Umbilical cord (tissue), 1 donor: ENCODE measurements at regions not wholly inside any gene's neighbourhood (a gene's known extent, or its start where the extent isn't known, plus 50 kb on each side); places are given as distances from the start of the nearest gene placed in this dataset.
"Not testable (repeated sequence)": the region's sequence is repeated elsewhere in the genome, so short reads cannot be mapped to it uniquely, and the experiment has no call there.

Experiments
- DNase-seq: peaks from one replicate; pipeline ENCODE4 v3.0.0-alpha.2; 2015; ENCODE audit warnings: low spot score

DNA sequence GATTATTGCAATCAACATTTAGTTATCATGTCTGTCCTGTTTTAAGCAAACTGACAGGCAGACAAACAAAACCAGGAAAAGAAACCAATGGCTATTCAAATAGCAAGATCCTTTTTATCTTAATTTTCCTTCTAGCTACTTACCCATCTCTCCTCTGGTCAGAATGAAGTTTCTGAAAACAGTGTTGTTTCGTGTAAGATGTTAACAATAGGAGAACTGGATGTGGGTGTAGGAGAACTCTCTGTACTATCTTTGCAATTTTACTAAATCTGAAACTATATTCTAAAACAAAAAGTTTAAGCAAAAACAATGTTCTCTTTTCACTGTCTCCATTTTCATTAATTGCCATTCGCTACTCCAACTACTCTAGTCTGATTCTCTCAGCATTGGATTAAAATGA is 726.4 kb downstream of the ZNF385D start:
- no peak for DNase-seq

DNA sequence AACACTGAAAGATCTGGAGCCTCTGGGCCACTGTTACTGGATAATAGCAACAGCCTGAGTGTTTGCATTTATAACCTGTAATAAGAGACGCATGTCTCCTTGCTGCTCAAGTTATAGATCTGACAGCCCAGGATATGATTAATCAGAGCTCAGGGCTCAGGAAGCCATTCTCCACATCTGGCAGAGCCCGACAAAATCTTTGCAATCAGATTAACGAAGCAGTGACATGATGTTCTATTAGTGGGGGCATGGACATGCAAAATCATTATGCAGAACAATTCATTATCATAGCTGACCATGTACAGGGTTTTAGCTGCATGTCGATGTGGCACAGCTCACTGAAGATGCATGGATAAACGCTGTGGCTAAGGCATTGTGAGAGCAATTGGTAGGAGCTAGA is 730.3 kb downstream of the ZNF385D start:
- DNase-seq: no peak

DNA sequence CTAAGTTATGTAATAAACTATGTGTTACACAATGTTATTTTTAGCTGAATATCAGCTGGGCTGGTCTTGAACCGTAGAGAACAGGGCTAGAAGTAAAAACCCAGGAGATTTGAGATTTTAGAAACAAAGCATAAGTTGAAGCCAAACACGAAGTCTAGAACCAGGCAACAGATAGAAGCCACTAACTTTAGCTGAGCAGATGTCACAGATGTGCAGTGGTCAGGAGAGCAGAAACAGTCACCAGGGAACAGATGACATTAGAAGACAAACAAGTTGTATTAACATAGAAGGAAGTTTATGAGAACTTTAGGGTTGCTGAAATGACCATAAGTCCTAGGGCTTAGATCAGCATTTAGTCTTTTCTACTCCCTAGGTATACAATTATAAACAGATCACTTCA is 731.0 kb downstream of the ZNF385D start:
- DNase-seq: no peak

DNA sequence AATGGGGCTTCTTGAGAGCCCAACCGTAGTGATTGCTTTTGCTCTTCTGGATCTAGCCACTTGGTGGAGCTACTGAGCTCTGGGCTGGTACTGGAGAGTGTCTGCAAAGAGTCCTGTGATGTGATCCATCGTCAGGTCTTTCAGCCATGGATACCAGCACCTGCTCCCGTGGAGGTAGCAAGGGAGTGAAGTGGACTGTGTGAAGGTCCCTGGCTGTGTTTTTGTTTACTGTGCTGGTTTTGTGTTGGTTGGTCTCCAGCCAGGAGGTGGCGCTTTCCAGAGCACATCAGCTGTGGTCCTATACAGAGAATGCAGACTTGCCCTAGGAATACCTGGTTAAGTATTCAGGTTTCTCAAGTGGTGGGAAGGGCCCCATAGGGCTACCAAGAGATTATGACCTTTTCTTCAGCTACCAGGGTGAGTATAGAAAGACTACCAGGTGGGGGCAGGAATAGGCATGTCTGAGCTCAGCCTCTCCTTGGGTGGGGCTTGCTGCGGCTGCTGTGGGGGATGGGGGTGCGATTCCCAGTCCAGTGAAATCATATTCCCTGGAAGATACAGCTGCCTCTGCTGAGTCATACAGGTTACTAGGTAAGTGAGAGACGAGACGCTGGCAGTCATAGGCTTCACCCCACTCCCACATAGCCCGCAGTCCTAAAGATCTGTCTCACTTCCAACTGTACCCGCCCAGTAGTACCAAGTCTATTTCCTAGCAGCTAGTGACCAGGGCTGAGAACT is 733.7 kb downstream of the ZNF385D start:
- DNase-seq: no peak

DNA sequence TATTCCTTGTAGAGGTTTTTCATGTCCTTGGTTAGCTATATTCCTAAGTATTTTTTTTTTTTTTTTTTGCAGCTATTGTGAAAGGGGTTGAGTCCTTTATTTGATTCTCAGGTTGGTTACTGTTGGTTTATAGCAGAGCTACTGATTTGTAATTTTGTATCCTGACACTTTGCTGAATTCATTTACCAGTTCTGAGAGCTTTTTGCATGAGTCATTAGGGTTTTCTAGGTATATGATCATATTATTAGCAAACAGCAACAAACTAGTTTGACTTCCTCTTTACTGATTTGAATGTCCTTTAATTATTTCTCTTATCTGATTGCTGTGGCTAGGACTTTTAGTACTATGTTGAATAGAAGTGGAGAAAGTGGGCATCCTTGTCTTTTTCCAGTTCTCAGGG is 737.4 kb downstream of the ZNF385D start:
- no peak for DNase-seq

DNA sequence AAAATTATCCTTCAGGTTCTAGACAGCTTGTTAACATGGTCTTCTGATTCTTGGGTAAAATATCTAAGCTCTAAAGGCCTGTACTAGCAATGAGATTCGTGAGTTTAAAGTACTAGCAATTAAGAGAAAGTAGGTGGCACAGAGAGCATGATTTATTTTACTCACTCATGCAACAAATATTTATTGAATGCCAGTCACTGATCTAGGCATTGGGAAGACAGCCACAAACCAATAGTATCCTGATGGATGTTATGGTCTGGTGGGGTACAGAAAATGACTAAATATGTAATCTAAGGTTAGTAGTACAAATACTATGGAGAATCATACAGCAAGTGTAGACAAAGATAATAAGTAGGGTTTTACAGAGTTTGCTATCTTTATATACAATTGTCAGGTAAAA is 751.3 kb downstream of the ZNF385D start:
- DNase-seq: no peak

DNA sequence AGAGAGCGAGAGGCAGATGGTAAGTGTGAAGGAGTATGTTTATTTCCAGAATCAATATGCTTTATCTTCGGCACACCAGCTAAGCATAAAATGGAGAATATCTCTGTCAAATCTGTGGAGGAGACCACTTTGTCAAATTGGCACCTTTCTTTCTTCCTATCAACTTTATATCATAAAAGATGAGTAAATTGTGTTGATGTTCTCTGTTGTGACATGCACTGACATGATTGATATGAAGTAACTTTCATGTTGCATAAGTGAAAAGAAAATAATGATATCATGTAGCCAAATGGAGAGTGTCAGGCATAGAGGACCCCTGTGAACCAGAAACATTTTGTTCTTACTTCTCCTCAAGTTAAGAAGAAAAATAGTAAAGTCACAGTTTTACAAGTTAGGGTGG is 753.8 kb downstream of the ZNF385D start:
- no peak for DNase-seq

DNA sequence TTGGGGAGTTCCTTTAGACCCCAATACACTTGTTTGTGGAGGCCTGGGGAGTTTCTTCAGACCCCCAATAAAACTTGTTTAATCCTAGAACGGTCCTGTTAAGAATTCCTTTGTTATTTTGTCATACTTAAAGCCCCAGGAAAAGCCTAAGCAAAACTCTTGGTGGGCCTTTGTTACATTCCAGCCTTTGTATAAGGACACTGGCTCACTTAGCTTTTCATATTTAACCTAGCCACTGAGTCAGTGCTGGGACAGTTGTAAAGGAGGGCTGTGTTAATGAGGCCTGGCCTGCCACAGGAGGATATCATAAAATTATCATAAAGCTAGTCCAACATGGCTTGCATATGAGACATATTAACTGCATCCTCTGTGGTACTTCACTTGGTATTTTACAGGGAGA is 760.1 kb downstream of the ZNF385D start:
- DNase-seq: no peak

DNA sequence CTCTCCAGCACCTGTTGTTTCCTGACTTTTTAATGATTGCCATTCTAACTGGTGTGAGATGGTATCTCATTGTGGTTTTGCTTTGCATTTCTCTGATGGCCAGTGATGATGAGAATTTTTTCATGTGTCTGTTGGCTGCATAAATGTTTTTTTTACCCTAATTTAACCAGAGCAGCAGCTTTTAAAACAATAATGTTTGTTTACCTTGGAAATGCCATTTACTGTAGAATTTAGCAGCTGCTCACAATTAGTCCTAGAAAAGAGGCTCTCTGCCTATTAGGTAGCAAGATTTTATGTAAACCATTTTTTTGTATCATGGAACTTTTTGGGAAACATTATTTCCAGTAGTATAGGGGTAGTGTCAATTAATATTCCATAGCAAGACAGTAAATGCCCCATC is 761.4 kb downstream of the ZNF385D start:
- not testable (repeated sequence) for DNase-seq

DNA sequence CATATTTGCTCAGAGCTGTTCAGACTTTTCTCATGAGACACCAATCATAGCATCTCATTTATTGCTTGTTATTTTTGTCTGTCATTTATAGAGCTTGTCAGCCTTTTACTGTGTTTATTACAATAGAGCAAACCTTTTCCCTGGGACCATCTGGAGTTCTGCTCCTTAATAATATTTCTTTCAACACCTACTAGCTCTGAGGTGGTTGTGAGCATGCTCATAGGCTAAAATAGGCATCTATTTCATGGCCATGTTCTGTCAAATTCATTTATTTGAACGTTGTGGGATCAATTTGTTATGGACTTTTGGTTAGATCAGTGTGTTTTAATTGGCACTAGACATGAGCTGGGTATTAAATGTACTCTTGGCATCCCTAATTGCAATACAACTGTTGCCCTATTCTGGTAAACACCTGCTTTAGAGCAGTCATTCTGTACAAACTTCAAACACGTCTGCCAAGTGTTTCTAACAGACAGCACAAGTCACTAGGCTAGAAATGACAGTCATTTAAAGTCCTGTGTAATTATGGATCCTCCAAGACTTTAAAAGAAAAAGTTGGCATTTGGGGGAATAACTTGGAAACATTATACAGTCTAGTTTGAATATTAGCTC is 766.3 kb downstream of the ZNF385D start:
- DNase-seq: no peak

DNA sequence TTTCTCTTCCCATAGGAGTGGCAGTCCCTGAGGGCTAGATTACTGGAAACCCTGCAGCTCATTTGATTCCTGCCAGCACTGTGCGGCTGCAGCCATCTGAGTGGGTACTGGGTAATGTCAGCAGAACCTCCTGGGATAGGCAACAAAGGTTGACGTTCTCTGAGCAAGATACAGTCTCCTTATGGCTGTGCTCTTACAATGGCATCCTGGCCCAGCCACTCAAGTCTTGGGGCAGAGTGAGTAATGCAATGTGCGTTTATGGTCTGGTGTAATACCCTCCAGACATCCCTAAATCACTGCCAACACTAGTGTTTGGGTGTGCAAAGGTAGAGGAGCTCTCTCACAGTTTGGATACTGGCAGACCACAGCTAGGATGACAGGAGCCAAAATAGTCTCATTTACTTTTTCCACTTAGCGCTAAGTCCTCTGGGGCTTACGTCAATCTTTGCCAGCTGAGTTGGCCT is 775.8 kb downstream of the ZNF385D start:
- DNase-seq: peak; percentile 8

DNA sequence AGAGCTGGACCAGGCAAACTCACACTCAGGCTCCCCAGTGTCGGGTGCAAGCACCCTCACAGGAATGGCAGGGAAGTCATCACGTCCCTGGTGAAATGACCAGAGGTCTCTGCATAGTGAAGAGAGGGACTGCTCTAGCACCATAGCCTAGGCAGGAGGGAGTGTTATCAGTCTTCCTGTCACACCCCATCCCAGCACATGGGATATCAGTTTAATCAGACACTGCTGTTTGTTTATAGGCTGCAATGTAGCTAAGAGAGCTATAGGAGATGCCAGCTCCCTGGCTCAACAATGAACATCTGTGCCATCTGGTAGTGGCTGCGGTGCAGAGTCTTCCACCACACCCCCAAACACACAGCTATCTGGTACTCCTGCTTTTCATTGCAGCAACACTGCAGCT is 776.6 kb downstream of the ZNF385D start:
- DNase-seq: no peak

DNA sequence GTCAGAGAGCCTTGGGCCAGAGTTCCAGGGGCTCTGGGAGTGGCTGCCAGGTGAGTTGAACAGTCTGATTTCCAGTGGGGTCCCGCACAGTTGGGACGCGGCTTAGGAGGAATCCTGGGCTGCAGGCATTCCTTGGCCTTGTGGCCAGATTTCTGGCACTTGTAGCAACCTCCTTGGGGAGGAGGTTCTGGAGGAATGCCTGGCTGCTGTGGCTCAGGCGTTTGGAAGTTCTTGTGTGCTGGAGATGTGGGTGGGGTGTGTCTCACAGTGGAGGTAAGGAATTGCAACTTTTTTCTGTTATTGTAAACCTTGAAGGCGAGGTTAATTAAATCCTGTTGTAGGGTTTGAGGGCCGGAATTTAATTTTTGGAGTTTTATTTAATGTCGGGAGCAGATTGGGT is 780.2 kb downstream of the ZNF385D start:
- DNase-seq: not testable (repeated sequence)

DNA sequence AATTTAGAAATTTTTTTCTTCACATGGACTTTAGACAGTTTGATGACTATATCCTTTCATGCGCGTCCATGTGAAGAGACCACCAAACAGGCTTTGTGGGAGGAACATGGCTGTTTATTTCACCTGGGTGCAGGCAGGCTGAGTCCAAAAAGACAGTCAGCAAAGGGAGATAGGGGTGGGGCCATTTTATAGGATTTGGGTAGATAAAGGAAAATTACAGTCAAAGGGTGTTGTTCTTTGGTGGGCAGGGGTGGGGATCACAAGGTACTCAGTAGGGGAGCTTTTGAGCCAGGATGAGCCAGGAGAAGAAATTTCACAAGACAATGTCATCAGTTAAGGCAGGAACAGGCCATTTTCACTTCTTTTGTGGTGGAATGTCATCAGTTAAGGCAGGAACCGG is 781.5 kb upstream of the SGO1 start:
- not testable (repeated sequence) for DNase-seq

DNA sequence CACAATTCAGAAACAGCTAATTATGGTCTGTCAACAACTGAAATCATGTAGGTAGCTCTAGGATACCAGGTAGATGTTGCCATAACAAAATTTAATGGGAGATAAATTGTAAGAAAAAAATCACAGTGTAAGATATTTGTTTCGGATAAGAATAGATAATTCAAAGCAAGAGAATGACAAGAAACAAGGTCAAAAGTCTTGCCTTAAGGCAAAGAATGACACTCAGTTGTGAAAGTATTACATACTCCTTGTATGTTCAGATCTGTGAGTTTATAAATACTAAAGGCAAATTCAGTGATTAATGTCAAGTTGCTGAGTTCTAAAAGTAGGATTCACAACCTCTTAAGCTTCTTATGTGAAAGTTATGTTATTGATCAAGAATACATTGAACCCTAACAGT is 772.2 kb upstream of the SGO1 start:
- DNase-seq: no peak

DNA sequence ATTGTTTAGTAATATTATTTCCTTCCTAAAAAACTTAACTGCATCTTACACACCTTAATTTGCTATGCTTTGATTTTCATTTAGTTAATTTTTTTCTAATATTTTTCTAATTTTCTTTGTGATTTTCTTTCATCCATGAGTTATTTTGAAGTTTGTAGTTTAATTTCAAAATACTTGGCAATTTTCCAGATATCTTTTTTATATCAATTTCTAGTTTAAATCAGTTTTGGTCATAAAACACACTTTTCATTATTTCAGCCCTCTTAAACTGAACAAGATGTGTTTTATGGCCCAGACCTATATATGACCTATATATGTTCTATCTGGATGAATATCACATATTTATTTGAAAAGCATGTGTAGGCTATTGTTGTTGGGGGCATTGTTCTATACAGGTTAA is 759.9 kb upstream of the SGO1 start:
- DNase-seq: no peak

DNA sequence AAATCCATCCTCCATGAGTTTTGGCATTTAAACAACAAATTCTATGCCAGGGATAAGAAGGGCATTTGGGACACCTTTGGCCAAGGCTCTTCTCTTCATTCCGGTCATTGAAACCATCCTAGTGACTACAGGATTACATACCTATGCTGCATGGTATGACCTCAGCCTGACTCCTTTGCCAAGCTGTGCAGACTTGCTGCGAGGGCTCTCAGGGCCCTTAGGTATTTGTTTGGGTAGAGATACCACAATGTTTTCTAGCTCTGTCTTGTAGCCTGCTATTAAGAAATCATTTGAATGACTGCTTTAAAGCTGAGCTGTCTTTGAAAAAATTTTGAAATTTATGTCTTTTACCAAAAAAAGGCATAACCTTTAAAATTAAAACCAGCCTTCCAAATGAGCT is 749.8 kb upstream of the SGO1 start:
- no peak for DNase-seq

DNA sequence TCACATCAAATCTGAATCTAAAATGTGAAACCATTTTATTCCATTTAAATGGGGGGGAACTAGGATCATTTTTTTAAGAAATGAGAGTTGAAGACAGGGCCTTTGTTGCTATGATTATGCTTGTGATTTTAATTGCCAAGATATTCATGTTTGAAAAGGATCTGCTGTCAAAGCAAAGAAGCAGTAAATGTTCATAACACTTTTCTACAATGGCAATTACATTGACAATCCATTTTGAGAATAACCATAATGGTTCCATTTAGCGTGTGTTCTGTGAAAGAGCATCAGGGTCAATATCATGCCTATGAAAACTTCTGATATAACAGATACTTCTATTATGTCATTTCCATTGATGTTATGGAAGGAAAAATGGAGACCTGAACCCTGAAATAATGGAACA is 745.8 kb upstream of the SGO1 start:
- DNase-seq: no peak

DNA sequence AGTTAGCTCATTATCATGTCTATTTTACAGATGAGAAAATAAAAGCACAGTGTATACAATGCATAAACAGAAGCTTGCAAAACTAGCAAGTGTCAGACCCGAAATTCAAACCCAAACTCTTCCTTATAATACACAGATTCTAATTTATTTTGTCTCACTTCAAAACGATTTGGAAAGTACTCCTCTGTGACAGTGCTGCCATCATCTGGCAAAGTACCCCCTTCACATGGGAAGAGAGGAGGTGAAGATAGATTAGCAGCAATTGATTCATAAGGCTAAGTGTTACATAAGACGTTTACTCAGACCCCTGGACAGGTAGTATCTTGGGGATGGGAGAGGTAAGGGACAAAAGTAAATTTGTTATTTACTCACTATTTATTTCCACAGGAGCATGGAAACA is 744.0 kb upstream of the SGO1 start:
- DNase-seq: no peak

DNA sequence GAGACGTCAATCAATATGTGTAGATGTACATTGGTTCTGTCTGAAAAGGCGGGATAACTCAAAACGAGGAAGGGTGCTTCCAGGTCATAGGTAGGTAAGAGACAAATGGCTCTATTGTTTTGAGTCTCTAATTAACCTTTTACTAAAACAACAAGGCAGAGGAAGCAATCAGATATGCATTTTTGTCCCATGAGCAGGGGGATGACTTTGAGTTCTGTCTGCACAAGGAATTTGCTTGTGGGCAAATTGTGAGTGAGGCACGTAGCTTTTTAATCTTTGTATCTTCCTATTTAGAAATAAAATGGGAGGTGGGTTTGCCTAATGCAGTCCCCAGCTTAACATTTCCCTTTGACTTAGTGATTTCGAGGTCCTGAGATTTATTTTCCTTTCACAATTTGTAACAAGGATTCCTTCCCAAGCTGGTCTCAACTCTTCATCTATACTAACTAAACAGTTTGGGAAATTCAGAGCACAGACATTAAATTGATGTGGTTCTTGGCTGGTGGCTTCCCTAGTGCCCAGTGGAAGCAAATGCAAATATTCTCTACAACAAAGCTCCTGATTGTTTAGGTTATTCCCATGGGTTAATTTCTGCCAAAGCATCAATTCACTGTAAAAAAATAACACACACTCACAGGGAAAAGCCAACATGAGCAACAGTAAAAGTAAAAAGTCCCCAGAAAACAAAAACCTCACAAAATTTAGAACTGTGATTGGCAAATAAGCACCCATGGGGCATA is 738.8 kb upstream of the SGO1 start:
- no peak for DNase-seq

DNA sequence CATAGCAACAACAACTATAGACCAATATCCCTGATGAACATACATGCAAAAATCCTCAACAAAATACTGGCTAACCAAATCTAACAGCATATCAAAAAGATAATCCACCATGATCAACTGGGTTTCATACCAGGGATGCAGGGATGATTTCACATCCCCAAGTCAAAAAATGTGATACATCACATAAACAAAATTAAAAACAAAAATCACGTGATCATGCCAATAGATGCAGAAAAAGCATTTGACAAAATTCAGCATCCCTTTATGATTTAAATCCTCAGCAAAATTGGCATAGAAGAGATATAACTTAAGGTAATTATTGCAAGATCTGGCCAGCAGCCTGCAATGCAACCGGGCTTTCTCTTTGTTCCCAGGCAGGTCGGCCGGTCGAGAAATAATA is 735.1 kb upstream of the SGO1 start:
- DNase-seq: not testable (repeated sequence)

DNA sequence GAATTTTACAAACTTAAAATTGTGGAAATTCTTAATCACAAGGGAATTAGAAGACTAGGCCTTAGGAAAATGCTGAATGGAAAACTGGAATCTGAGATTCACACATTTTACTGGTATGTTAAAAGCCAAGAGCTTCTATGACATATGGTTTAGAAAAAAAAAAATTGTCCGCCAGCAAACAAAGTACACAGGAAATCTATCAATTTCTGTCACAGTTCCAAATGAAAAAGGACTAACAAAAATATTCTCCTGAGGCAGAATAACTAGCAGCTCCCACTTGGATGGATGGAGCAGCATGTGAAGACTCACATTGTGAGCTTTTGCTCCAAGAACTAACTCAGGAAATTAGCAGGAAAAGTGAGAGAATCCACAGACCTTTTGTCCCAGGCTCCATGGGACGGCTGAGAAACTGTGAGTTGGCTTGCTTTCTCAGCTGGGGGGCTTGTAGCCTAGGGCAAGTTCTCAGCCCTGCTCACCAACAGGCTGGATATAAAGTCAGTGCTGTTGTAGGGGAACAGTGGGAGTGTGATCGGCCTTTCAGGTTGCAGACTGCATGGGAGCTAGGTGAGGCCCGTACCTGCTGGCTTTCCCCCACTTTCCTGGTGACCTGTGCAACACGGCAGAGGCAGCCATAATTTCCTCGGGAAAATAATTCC is 731.1 kb upstream of the SGO1 start:
- no peak for DNase-seq
